HG03097 (cell line): ENCODE measurements at regions not wholly inside any gene's neighbourhood (a gene's known extent, or its start where the extent isn't known, plus 50 kb on each side); places are given as distances from the start of the nearest gene placed in this dataset.
"Not testable (repeated sequence)": the region's sequence is repeated elsewhere in the genome, so short reads cannot be mapped to it uniquely, and the experiment has no call there.

Experiments
- ATAC-seq: cut with Tn5 transposase; IDR thresholded peaks from one replicate; pipeline ENCODE4 v1.9.1; 2021; ENCODE audit not compliant: unreplicated experiment, low FRiP score

- ATAC-seq = peak; percentile 59
Measured at GRCh38 chr2:17160594-17160993, 357.6 kb downstream of the RAD51AP2 start.

- no peak for ATAC-seq
Measured at GRCh38 chr2:17156086-17156485, 362.2 kb downstream of the RAD51AP2 start.

- ATAC-seq = no peak
Measured at GRCh38 chr2:17149945-17150344, 368.3 kb downstream of the RAD51AP2 start.

- no peak for ATAC-seq
Measured at GRCh38 chr2:17148407-17149145, 369.7 kb downstream of the RAD51AP2 start.

- ATAC-seq = no peak
Measured at GRCh38 chr2:17146358-17146757, 371.9 kb downstream of the RAD51AP2 start.

GRCh38 chr2:17136877-17137276 lies 381.4 kb downstream of the RAD51AP2 start:
- ATAC-seq = no peak

- ATAC-seq = no peak
Measured at GRCh38 chr2:17136231-17136630, 382.0 kb downstream of the RAD51AP2 start.

GRCh38 chr2:17135619-17136018 lies 382.6 kb downstream of the RAD51AP2 start:
- no peak for ATAC-seq

- ATAC-seq = no peak
Measured at GRCh38 chr2:17133052-17133671, 385.1 kb downstream of the RAD51AP2 start.

- not testable (repeated sequence) for ATAC-seq
Measured at GRCh38 chr2:17130627-17131026, 387.6 kb downstream of the RAD51AP2 start.

- ATAC-seq = no peak
Measured at GRCh38 chr2:17125989-17126620, 392.1 kb downstream of the RAD51AP2 start.

GRCh38 chr2:17124575-17125318 lies 393.5 kb downstream of the RAD51AP2 start:
- ATAC-seq = no peak

- ATAC-seq = no peak
Measured at GRCh38 chr2:17122887-17123501, 395.2 kb downstream of the RAD51AP2 start.

- ATAC-seq = no peak
Measured at GRCh38 chr2:17115466-17115865, 402.8 kb downstream of the RAD51AP2 start.

GRCh38 chr2:17115042-17115441 lies 403.2 kb downstream of the RAD51AP2 start:
- no peak for ATAC-seq

GRCh38 chr2:17107871-17108270 lies 410.4 kb downstream of the RAD51AP2 start:
- ATAC-seq = no peak

GRCh38 chr2:17107151-17107550 lies 411.1 kb downstream of the RAD51AP2 start:
- no peak for ATAC-seq

- peak; percentile 60 for ATAC-seq
Measured at GRCh38 chr2:17106418-17106817, 411.8 kb downstream of the RAD51AP2 start.

GRCh38 chr2:17104454-17104853 lies 413.8 kb downstream of the RAD51AP2 start:
- peak; percentile 52 for ATAC-seq

- no peak for ATAC-seq
Measured at GRCh38 chr2:17101596-17101995, 416.6 kb downstream of the RAD51AP2 start.

- no peak for ATAC-seq
Measured at GRCh38 chr2:17101091-17101490, 417.1 kb downstream of the RAD51AP2 start.
